DMS114 treated with DMSO at 0.1 percent for 48 hours (cell line): ENCODE measurements at regions not wholly inside any gene's neighbourhood (a gene's known extent, or its start where the extent isn't known, plus 50 kb on each side); places are given as distances from the start of the nearest gene placed in this dataset.
"Not testable (repeated sequence)": the region's sequence is repeated elsewhere in the genome, so short reads cannot be mapped to it uniquely, and the experiment has no call there.

Experiments used
- DNase-seq: peaks from one replicate; lab custom pipeline; 2025; ENCODE audit not compliant: unreplicated experiment; lab: John Stamatoyannopoulos, UW

GRCh38 chr12:25341877-25342276 is 91.1 kb upstream of the KRAS start:
- DNase-seq, result not testable (repeated sequence)

DNA sequence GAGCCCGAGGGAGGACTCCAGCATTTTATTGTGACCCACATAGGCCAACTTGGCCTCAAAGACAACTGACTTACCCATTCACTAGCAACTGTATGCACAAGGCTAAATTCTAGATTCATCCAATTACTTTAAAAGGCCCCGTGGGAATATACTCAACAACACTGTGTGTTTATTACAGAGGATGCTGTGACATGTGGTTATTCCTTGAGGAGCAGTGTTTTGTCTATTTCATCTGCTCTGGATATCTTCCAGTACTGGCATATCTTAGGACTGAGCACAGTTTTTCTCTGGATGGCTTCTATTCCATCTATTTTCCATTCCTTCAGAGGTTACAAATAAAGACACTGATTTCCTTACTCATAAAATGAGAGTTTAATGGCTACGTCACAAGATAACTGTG is 87.2 kb upstream of the KRAS start:
- no peak for DNase-seq

GRCh38 chr12:25332143-25332542 is 81.4 kb upstream of the KRAS start:
- DNase-seq, result no peak

DNA sequence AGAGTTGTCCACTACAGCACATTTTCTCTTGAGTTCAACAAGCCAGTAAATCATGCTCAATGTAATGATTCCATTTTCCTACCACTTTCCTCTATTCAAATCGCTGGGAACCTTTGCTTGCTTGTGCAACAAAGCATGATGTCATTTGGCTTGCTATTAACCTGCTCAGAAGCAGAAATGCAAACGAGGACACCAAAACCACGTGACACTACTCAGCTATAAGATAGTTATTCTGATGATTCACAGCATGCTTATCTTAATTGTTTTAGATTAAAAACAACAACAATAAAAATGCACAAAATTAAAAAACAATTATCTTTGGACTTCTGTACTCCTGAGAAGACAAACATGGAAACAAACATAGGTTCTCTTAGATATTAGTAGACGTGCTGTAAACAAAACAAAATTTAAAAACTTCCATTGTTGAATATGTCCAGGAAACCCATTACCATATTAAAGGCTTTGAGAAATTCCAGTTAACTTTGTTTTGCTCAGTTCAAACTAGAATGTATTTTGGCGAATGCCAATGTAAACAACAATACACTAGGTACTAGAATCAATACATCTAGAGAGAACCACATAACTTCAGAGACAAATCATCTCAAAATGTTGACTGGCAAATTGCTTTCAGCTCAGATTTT is 77.5 kb upstream of the KRAS start:
- no peak for DNase-seq

DNA sequence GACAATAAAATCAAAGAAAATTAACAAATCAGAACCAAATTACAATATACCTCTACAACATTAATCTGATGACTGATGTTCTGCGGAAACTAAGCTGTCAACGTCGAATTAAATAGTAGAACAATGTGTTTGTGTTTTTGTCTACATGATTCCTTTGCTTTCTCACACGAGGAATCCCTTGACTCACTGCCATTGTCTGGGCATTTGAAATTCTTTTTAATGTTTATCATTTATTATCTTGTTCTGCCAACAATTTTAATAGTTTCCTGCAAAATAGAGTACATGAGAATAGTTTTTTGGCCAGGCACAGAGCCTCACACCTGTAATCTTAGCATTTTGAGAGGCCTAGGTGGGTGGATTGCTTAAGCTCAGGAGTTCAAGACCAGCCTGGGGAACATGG is 76.6 kb upstream of the KRAS start:
- no peak for DNase-seq

GRCh38 chr12:25326326-25326725 is 75.6 kb upstream of the KRAS start:
- no peak for DNase-seq

DNA sequence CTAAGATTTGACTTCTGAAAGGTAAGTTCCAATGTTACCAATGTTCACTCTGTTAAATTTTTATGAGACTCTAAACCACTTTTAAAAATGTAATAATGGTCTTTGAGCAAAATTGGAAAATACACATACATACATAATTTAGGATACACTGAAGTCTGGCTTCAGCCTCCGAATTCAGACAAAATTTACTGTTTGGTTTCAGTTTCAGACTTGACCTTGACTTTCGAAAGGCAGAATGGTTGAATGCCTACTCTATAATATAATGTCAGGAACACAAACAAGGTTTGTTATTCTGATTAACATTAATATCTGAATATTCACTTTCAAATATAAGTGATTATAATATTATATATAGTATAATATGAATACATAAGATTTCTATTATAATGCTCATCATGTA is 74.1 kb upstream of the KRAS start:
- no peak for DNase-seq

GRCh38 chr12:25323581-25323982 is 72.9 kb upstream of the KRAS start:
- DNase-seq, result no peak

GRCh38 chr12:25322918-25323531 is 72.3 kb upstream of the KRAS start:
- no peak for DNase-seq

GRCh38 chr12:25322351-25322750 is 71.6 kb upstream of the KRAS start:
- DNase-seq, result no peak

DNA sequence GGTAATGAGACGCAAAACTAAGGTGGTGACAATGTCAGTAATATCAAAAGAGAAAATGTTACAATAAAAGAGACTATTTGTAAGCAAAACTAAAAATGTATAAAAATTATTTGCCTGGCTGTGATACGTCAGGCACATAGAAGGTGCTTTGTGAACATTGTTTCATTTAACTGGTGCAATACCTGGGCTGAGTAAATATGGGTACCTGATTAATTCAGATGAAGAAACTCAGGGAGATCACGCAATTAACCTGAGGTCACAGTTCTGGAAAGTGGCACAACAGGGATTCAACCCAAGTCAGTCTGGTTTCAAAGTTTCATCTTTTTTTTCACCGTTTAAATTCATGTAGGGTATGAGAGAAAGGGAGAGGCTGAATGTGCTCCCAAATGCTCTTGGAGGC is 71.0 kb upstream of the KRAS start:
- no peak for DNase-seq

DNA sequence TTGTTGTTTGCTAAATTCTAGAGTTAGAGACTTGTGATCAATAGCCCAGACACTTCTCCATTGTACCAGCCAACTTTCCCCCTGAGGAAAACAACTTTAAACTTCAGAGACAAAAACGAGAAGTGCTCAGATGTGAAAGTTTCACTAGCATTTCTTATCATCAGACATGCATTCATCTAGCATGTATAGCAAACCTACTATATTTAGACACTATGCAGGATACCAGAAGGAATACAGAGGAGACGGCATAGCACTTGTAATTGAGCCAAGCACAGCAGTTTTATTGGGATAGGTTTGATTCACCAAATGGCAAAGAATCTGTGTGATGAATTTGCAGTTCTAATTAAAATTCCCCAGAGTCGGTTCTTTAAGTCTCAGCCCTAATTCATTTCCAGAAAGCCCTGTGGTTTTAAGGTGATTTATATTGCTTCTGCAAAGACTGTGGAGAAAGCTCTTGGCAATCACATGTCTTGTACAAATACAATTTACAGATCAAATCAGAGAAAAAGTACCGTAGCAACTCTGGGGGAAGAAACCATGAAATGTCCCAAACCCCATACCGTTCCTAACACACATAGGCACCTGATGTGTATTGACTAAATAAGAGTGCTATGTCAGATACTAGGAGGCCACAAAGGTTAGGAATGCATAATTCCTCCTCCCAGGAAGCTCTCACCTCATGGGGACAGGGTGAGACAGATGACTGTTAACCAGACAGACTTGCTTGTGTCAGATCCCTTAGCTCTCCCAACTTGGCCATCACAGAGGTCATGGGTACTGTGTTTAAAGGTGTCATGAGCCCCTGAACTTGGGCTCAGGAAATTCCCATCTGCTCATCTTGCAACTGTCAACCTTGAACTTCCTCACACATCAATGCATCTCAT is 69.6 kb upstream of the KRAS start:
- DNase-seq, result no peak

- DNase-seq, result no peak
Observed at GRCh38 chr12:25319233-25319984, 68.7 kb upstream of the KRAS start.

DNA sequence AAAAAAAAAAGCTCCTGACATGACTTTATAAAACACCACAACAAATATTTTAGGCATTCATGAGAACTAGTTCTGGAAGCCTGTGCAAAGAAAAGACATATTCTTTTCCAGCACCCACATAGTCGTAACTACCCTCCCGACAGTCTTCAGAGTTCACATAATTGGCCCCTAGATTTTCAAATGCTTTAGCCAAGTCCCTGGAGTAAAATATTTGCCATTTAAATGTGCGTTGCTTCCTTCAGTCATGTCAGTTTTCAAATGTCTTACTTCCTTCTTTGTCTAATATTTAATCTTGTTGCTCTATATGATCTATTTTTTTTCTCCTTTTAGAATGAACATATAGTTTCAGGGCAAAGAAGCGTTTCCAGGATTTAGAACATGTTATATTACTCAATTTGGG is 66.8 kb upstream of the KRAS start:
- no peak for DNase-seq

DNA sequence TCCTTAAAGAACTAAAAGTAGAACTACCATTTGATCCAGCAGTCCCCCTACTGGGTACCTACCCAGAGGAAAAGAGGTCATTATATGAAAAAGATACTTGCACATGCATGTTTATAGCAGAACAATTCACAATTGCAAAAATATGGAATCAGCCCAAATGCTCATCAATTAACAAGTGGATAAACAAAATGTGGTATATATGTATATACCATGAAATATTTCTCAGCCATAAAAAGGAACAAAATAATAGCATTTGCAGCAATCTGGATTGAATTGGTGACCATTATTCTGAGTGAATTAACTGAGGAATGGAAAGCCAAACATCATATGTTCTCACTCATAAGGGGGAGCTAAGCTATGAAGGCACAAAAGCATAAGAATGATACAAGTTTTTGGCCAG is 64.7 kb upstream of the KRAS start:
- no peak for DNase-seq

DNA sequence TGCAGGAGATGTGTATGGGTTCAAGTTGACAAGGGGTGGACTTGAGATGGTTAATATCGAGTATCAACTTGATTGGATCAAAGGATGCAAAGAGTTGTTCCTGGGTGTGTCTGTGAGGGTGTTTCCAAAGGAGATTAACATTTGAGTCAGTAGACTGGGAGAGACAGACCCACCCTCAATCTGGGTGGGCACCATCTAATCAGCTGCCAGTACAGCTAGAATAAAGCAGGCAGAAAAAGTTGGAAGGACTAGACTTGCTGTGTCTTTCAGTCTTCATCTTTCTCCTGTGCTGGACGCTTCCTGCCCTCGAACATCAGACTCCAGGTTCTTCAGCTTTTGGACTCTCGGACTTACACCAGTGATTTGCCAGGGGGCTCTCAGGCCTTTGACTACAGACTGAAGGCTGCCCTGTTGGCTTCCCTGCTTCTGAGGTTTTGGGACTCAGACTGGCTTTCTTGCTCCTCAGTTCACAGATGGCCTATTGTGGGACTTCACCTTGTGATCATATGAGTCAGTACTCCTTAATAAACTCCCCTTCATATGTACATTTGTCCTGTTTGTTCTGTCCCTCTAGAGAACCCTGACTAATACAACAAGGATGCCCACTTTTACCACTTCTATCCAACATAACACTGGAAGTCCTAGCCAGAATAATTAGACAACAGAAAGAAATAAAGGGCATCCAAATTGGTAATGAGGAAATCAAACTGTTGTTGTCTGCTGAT is 62.7 kb upstream of the KRAS start:
- not testable (repeated sequence) for DNase-seq

- DNase-seq, result no peak
Observed at GRCh38 chr12:25311506-25311905, 60.8 kb upstream of the KRAS start.

DNA sequence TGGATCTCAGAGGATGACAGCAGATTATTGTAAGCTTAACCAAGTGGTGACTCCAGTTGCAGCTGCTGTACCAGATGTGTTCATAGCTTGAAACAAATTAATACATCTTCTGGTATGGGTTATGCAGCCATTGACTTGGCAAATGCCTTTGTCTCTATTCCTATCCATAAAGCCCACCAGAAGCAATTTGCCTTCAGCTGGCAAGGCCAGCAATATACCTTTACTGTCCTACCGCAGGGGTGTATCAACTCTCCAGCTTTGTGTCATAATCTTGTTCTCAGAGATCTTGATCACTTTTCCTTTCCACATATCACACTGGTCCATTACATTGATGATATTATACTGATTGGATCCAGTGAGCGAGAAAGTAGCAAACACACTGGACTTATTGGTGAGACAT is 59.3 kb upstream of the KRAS start:
- not testable (repeated sequence) for DNase-seq

DNA sequence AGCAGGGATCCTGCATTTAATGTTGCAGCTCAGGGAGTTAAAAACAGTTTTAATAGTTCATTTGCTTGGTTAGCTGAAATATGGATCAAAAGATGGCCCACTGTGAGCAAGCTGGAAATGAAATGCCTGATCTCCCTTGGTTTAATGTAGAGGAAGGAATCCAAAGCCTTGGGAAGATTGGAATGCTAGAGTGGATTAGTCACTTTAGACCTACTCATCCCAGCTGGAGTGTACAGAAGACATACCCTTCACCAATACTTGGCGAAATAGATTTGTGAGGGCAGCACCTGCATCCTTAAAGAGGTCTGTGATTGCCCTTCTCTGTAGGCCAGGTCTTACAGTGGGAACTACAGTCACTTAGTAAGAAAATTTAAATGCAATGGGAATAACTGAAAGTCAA is 58.0 kb upstream of the KRAS start:
- DNase-seq, result no peak

DNA sequence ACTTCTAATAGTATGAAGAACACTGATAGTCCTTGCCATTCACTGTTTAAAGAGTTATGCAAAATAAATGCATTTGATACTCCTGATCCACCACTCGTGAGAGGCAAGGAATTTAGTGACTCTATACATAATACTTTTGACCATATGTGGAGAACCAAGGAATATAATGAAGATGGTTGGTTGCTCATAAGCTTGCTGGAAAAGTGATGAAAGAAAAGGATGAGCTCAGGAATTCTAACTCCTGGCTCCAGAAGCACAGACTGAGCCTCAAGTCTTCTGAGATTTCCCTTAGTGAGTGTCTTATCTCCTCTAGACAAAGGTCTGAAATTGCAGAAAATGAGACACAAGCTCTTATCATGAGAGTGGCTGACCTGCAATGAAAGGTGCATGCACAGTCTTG is 57.1 kb upstream of the KRAS start:
- no peak for DNase-seq

- DNase-seq, result no peak
Observed at GRCh38 chr12:25301798-25302197, 51.1 kb upstream of the KRAS start.
